Stimulated activated CD8-positive, alpha-beta memory T cell treated with anti-CD3 and anti-CD28 coated beads, Interleukin-12 subunit alpha, Interleukin-12 subunit beta, amount 100 ng/mL, for 4 hours (primary cell): ENCODE measurements at regions not wholly inside any gene's neighbourhood (a gene's known extent, or its start where the extent isn't known, plus 50 kb on each side); places are given as distances from the start of the nearest gene placed in this dataset.
"Not testable (repeated sequence)": the region's sequence is repeated elsewhere in the genome, so short reads cannot be mapped to it uniquely, and the experiment has no call there.

Experiments used
- DNase-seq: peaks from one replicate; pipeline ENCODE4 v3.0.0-alpha.2; 2020; ENCODE audit warnings: low read depth

- no peak for DNase-seq
These were observed 275.4 kb upstream of the BTG1 start for GRCh38 chr12:92421042-92421441.

- DNase-seq = no peak
These were observed 273.6 kb upstream of the BTG1 start for GRCh38 chr12:92419201-92419600.

GRCh38 chr12:92418381-92418780, 272.7 kb upstream of the BTG1 start:
- no peak for DNase-seq

GRCh38 chr12:92417373-92417772, 271.7 kb upstream of the BTG1 start:
- no peak for DNase-seq

GRCh38 chr12:92416385-92416812, 270.8 kb upstream of the BTG1 start:
- no peak for DNase-seq

- DNase-seq = no peak
These were observed 268.8 kb upstream of the BTG1 start for GRCh38 chr12:92414170-92415070.

GRCh38 chr12:92413286-92413685, 267.6 kb upstream of the BTG1 start:
- DNase-seq = no peak

- DNase-seq = no peak
These were observed 267.2 kb upstream of the BTG1 start for GRCh38 chr12:92412856-92413255.

GRCh38 chr12:92411687-92412086, 266.0 kb upstream of the BTG1 start:
- no peak for DNase-seq

- DNase-seq = no peak
These were observed 262.6 kb upstream of the BTG1 start for GRCh38 chr12:92408072-92408900.

- DNase-seq = not testable (repeated sequence)
These were observed 260.9 kb upstream of the BTG1 start for GRCh38 chr12:92406404-92407070.

- DNase-seq = not testable (repeated sequence)
These were observed 260.2 kb upstream of the BTG1 start for GRCh38 chr12:92405801-92406251.

- DNase-seq = no peak
These were observed 259.3 kb upstream of the BTG1 start for GRCh38 chr12:92404921-92405320.

GRCh38 chr12:92404259-92404894, 258.7 kb upstream of the BTG1 start:
- no peak for DNase-seq

GRCh38 chr12:92403210-92404175, 257.8 kb upstream of the BTG1 start:
- no peak for DNase-seq

- DNase-seq = no peak
These were observed 256.8 kb upstream of the BTG1 start for GRCh38 chr12:92402415-92402814.

GRCh38 chr12:92400006-92400405, 254.4 kb upstream of the BTG1 start:
- DNase-seq = no peak

GRCh38 chr12:92398565-92399309, 253.1 kb upstream of the BTG1 start:
- DNase-seq = no peak

GRCh38 chr12:92396647-92397252, 251.1 kb upstream of the BTG1 start:
- no peak for DNase-seq
